HG03025 (cell line): ENCODE measurements at regions not wholly inside any gene's neighbourhood (a gene's known extent, or its start where the extent isn't known, plus 50 kb on each side); places are given as distances from the start of the nearest gene placed in this dataset.

Experiments used
- ATAC-seq: cut with Tn5 transposase; IDR thresholded peaks from one replicate; pipeline ENCODE4 v1.9.1; 2021; ENCODE audit warnings: mild to moderate bottlenecking, moderate library complexity; ENCODE audit not compliant: unreplicated experiment, low FRiP score

GRCh38 chr4:179803857-179804256, 2361.6 kb upstream of the AGA start:
- ATAC-seq, result no peak

DNA sequence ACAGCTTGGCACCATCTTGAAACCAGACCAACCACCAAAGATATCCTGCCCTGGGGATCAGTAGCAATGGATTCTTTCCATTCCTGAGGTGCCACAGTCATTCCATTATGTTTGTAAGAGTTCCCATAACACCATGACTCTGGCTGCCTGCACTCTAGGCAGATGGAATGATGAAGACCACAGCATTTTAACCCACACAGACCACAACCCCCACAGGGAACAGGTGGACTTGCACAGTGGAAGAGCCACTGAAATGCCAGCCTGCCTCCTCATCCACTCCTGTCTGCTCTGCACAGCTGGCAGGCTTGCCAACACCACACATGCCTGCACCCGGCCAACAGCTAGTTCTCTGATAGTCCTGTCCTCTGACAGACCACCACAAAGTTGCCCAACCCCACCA, 2362.2 kb upstream of the AGA start:
- no peak for ATAC-seq

GRCh38 chr4:179817317-179817716, 2375.1 kb upstream of the AGA start:
- ATAC-seq, result no peak

DNA sequence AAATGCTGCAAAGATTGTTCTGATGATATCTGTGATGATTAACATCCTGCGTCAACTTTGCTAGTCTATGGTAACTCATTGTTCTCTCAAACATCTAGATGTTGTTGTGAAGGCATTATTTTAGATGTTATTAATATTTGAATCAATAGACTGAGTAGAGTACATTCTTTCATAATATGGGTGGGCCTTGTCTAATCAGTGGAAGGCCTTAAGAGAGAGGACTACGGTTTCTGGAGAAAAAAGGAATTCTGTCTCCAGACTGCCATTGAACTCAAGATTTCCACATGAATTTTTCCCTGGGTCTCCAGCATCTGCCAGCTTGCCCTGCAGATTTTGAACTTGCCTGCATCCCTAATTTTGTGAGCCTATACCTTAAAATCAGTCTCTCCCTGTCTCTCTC, 2381.1 kb upstream of the AGA start:
- ATAC-seq, result no peak

DNA sequence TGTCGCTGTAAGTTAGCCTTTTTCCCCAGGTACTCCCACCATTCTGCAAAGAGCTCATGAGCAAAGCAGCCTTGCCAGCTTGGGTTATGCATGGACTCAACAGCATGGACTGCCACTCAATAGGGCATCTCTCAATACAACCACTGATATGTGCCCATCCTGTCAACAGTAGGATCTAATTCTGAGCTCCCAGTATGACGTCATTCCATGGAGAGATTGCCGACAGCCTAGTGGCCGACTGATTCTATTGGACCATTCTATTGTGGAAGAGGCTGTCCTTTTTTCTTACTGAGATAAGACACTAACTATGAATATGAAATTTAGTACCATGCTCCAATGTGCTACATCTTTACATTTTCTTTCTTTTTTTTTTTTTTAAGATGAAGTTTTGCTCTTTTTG, 2389.0 kb upstream of the AGA start:
- ATAC-seq, result no peak

DNA sequence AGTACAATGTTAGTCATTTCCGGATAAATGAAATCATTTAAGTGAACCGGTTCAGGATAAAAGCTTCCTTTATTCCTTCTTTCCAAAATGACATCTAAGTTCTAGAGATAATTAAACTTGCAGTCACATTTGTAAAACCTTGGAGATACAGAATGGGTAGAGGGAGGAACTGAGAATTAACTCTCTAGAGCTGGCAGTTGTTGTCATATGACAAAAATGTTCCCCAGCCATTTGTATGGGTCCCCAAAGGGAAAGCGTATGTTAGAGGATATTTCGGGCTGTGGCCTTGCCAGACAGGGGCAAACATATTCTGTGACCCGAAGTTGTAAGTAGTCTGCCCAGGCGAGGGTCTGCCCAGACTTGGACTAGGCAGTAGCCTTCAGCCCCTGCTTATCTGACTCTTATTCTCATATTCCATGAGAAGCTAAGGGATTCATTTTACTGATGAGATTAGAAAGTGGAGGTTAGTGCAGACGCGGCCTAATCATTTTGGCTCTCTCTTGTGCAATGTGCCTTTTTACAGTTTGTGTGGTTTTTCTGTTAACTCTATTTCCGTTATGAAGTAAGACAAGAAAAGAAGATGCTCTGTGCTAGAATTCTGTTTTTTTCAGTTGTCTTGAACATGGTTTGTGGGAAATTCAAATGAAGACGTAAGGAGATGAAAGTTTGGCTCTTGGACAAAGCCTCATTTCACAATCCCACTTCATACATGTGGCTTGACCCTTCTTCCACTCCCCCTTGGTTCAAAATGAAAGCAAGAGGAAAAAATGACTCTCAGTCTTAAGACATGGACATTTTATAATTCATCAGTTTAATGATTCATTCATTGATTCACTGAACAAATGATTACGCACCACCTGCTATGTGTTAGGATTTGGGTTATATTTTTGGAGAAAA, 2394.2 kb upstream of the AGA start:
- ATAC-seq, result no peak

- ATAC-seq, result no peak
Measured at GRCh38 chr4:179843370-179843769, 2399.8 kb upstream of the TENM3 start.

- no peak for ATAC-seq
Measured at GRCh38 chr4:179855469-179855868, 2387.7 kb upstream of the TENM3 start.

DNA sequence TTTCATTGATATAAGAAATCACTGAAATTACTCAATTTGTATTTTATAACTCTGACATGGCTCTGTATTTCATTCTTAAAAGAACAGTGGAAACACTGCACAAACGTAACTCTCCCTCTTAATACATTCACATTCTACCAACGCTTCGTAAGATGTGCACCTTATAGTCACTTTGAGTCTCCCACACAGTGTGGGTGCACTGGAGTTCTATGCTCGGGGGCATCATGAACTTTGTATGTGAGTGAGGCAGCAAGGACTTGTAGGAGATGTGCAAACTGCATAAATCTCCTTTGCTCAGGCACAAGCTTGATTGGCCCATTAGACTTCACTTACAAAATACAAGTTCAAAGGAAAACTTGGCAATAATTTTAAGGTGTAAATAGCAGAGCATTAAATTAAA, 2385.0 kb upstream of the TENM3 start:
- no peak for ATAC-seq

- ATAC-seq, result peak; percentile 96
Measured at GRCh38 chr4:179867300-179867878, 2375.8 kb upstream of the TENM3 start.

GRCh38 chr4:179871726-179872125, 2371.5 kb upstream of the TENM3 start:
- no peak for ATAC-seq

- no peak for ATAC-seq
Measured at GRCh38 chr4:179872755-179873154, 2370.4 kb upstream of the TENM3 start.

DNA sequence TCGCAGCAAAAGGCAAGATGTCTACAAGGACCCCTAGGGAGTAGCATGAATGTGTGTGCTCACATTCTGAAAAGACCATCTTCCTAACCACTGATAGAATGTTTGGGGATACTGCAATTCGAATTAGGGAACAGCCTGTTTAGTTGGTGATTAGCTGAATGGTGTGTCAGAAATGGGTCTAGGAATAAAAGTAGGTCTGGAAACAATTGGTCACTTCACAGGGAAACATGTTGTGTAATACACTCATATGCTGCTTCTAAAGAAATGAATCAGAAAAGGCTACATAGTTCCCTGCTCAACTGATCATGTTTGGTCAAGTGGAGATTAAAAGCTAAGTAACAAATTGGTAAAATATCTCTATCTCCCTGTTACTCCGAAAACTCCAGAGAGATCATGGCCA, 2362.4 kb upstream of the TENM3 start:
- no peak for ATAC-seq

- no peak for ATAC-seq
Measured at GRCh38 chr4:179894066-179894778, 2349.0 kb upstream of the TENM3 start.

- no peak for ATAC-seq
Measured at GRCh38 chr4:179919587-179919986, 2323.6 kb upstream of the TENM3 start.

GRCh38 chr4:179927473-179927872, 2315.7 kb upstream of the TENM3 start:
- ATAC-seq, result peak; percentile 67

DNA sequence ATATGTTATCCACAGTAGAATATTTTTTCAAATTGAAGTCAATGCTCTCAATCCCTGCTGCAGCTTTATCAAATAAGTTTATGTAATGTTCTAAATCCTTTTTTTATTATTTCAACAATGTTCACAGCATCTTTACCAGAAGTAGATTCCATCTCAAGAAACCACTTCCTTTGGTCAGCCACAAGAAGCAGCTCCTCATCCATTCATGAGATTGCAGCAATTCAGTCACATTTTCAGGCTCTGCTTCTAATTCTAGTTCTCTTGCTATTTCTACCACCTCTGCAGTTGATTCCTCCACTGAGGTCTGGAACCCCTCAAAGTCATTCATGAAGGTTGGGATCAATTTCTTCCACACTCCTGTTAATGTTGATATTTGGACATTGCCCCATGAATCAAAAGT, 2301.3 kb upstream of the TENM3 start:
- no peak for ATAC-seq

GRCh38 chr4:179976777-179977176, 2266.4 kb upstream of the TENM3 start:
- no peak for ATAC-seq

DNA sequence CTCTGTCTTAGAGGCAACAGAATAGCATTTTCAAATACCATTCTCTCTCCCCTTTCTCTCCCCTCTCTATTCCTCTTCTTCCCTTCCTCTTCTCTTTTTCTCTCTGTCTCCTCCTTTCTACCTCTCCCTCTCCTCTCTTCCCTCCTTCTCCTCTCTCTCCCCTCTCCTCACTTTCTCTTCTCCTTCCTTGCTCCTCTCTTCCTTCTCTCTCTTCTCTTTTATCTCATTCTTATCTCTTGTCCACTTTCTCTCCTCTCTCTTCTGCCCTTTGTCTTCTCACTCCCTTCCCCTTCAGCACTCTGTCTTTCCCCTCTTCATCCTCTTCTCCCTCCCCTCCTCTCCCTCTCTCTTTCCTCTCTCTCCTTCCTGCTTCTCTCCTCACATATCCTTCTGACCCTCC, 2265.8 kb upstream of the TENM3 start:
- ATAC-seq, result no peak

DNA sequence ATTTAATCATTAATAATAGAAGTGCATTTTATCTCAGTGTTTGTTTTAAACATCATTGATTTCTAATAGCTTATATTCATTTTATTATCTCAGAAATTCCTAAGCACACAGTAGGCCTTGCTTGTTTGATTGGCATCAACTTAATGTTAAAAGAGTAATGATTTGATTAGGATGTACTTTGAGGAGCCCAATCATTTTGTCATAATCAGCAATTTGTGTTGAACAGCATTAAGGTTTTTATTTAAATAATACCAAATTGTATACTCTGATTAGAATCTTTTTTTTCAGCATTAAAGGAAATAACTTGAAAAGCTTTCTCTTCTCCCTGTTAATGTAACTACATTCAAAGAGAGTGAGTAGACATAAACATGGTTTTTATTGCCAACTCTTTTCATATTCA, 2262.0 kb upstream of the TENM3 start:
- no peak for ATAC-seq

DNA sequence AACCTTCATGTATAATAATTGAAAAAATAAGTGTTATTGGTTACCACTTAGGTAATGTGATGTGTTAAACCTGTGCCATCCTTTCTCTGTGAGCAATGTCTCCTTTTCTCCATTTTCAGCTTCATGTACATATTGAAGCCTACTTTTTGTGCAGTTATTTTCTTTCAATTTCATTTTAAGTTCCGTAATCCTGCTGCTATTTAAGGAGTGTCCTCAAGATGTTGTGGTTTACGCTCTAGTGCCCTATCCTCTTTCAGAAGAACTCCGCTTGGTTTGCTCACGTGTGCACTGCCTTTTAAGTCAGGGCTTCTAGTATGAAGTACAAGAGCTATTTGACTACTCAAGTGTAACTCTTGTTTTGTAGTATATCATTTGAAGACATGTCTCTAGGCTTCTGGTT, 2253.2 kb upstream of the TENM3 start:
- ATAC-seq, result peak; percentile 99

- no peak for ATAC-seq
Measured at GRCh38 chr4:180009316-180009715, 2233.9 kb upstream of the TENM3 start.
